ENCODE measurements at regions not wholly inside any gene's neighbourhood (a gene's known extent, or its start where the extent isn't known, plus 50 kb on each side); places are given as distances from the start of the nearest gene placed in this dataset.

DNA sequence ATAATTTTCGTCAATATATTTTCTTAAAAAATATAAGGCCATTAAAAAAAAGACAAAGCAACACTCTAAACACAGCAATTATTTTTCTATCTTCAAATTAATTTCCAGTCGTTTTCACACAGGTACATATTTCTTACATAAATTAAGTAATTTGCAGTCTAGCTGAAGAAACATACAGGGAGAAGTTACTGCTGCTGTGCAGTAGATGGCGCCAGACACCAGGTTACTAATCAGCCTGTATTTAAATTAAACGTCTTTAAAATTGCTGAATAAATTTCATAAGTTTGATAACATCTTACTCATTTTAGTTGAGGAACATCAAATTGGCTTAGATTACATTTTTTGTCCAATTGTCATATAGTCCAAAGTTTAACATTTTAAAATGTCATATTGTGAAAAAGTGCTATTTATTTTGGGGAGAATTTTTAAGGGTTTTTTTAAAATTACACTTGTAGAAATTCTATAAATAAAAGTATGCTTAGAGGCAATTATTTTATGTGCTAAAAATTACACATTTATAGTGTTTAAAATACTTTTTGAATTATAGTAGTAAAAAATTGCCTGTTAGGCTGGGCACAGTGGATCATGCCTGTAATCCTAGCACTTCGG is 88.4 kb downstream of the PMAIP1 start:
- Histone ChIP-seq H3K79me2 (ENCODE audit: insufficient read depth, low read length) (no peaks in the 10 kb centered on the region), H2AFZ (ENCODE audit: low read depth, low read length, severe bottlenecking) (no peak overlapping the region), H3K27me3 (ENCODE audit: low read length) (no peaks in the 10 kb centered on the region), H3K4me2 (ENCODE audit: low read depth, low read length, poor library complexity, severe bottlenecking) (no peak overlapping the region), H4K20me1 (ENCODE audit: low read depth, low read length) (no peaks in the 10 kb centered on the region), H3K9me2 (replicated peaks; ENCODE audit: insufficient read depth, low read length) (no peaks in the 10 kb centered on the region), H3K9ac (ENCODE audit: low read length) (no peak overlapping the region), H3K36me3 (ENCODE audit: low read length) (no peaks in the 10 kb centered on the region), H3K4me3 (ENCODE audit: insufficient read depth, low read length, poor library complexity, severe bottlenecking) (no peak overlapping the region), H3K9me3 (ENCODE audit: insufficient read depth, low read length) (no peaks in the 10 kb centered on the region), H3F3A (ENCODE audit: insufficient read depth) (no peaks in the 10 kb centered on the region), H3K27ac (ENCODE audit: low read depth, low read length) (no peak overlapping the region)
- TF ChIP-seq, protein P1, sequence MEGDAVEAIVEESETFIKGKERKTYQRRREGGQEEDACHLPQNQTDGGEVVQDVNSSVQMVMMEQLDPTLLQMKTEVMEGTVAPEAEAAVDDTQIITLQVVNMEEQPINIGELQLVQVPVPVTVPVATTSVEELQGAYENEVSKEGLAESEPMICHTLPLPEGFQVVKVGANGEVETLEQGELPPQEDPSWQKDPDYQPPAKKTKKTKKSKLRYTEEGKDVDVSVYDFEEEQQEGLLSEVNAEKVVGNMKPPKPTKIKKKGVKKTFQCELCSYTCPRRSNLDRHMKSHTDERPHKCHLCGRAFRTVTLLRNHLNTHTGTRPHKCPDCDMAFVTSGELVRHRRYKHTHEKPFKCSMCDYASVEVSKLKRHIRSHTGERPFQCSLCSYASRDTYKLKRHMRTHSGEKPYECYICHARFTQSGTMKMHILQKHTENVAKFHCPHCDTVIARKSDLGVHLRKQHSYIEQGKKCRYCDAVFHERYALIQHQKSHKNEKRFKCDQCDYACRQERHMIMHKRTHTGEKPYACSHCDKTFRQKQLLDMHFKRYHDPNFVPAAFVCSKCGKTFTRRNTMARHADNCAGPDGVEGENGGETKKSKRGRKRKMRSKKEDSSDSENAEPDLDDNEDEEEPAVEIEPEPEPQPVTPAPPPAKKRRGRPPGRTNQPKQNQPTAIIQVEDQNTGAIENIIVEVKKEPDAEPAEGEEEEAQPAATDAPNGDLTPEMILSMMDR (IDR thresholded peaks at IDR 0.05; ENCODE audit: insufficient read depth, low read length, poor library complexity, severe bottlenecking): peak; percentile 99
- no peak for TF ChIP-seq EZH2phosphoT487 (conservative IDR thresholded peaks at IDR 0.05; ENCODE audit: low read length)

DNA sequence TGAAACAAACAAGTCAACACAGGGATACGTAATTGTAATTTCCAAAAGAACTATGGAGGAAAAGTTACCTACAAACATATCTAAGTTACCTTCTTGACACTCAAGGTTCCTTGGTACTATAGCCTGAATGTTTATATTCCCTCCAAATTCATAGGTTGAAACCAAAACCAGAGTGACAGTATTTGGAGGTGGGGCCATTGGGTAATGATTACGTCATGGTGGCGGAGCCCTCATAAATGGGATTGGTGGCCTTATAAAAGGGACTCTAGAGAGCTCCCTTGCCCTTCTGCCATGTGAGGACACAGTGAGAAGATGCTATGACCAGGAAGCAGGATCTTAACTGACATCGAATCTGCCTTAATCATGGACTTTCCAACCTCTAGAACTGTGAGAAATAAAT is 87.3 kb downstream of the PMAIP1 start:
- Histone ChIP-seq H3K36me3 (ENCODE audit: low read length) (no peaks in the 10 kb centered on the region), H3K27me3 (ENCODE audit: low read length) (no peaks in the 10 kb centered on the region), H3K4me2 (ENCODE audit: low read depth, low read length, poor library complexity, severe bottlenecking) (no peak overlapping the region), H4K20me1 (ENCODE audit: low read depth, low read length) (no peaks in the 10 kb centered on the region), H3K9ac (ENCODE audit: low read length) (no peak overlapping the region), H3K79me2 (ENCODE audit: insufficient read depth, low read length) (no peaks in the 10 kb centered on the region), H3K4me3 (ENCODE audit: insufficient read depth, low read length, poor library complexity, severe bottlenecking) (no peak overlapping the region), H3K27ac (ENCODE audit: low read depth, low read length) (no peak overlapping the region), H3K9me2 (replicated peaks; ENCODE audit: insufficient read depth, low read length) (no peaks in the 10 kb centered on the region), H3K9me3 (ENCODE audit: insufficient read depth, low read length) (no peaks in the 10 kb centered on the region), H2AFZ (ENCODE audit: low read depth, low read length, severe bottlenecking) (no peak overlapping the region), H3F3A (ENCODE audit: insufficient read depth) (no peaks in the 10 kb centered on the region)
- no peak for TF ChIP-seq EZH2phosphoT487 (conservative IDR thresholded peaks at IDR 0.05; ENCODE audit: low read length)
- TF ChIP-seq, protein P1 (IDR thresholded peaks at IDR 0.05; ENCODE audit: insufficient read depth, low read length, poor library complexity, severe bottlenecking): no peak

DNA sequence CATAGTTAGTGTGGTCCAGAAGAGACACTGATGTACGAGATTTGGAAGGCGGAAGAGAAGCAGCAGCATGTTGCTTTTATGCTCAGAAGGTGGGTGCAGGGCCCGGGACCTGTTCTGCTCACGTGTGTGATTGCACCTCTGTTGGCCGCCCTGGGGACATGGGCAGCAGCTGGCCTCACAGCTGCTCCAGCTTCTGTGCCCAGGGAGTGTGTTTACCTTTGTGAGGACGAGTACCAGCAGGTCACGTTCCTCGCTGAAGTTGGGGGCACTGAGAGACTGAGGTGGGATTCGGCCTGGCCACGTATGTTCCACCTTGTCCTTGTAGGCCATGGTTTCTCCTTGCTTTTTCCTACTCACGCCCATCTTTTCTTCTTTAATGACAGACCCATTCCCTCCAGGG is 86.3 kb downstream of the PMAIP1 start:
- no peak for TF ChIP-seq EZH2phosphoT487 (conservative IDR thresholded peaks at IDR 0.05; ENCODE audit: low read length)
- TF ChIP-seq, protein P1 (IDR thresholded peaks at IDR 0.05; ENCODE audit: insufficient read depth, low read length, poor library complexity, severe bottlenecking): no peak
- Histone ChIP-seq H3K9ac (ENCODE audit: low read length) (no peak overlapping the region), H3K27ac (ENCODE audit: low read depth, low read length) (no peak overlapping the region), H4K20me1 (ENCODE audit: low read depth, low read length) (no peaks in the 10 kb centered on the region), H3F3A (ENCODE audit: insufficient read depth) (no peaks in the 10 kb centered on the region), H3K27me3 (ENCODE audit: low read length) (no peaks in the 10 kb centered on the region), H3K9me3 (ENCODE audit: insufficient read depth, low read length) (no peaks in the 10 kb centered on the region), H3K4me3 (ENCODE audit: insufficient read depth, low read length, poor library complexity, severe bottlenecking) (no peak overlapping the region), H3K4me2 (ENCODE audit: low read depth, low read length, poor library complexity, severe bottlenecking) (no peak overlapping the region), H2AFZ (ENCODE audit: low read depth, low read length, severe bottlenecking) (no peak overlapping the region), H3K79me2 (ENCODE audit: insufficient read depth, low read length) (no peaks in the 10 kb centered on the region), H3K9me2 (replicated peaks; ENCODE audit: insufficient read depth, low read length) (no peaks in the 10 kb centered on the region), H3K36me3 (ENCODE audit: low read length) (no peaks in the 10 kb centered on the region)
